Retina (tissue), 1 donor: ENCODE measurements at regions not wholly inside any gene's neighbourhood (a gene's known extent, or its start where the extent isn't known, plus 50 kb on each side); places are given as distances from the start of the nearest gene placed in this dataset.
A peak's percentile ranks its signal among the peaks of the same experiment; 100 is the strongest.

Experiments used
- DNase-seq: peaks from one replicate; pipeline ENCODE4 v3.0.0-alpha.2; 2016

GRCh38 chr10:10520491-10521385, 496.9 kb upstream of the CELF2 start:
- DNase-seq: peak; percentile 59

- DNase-seq: no peak
These were observed 490.8 kb upstream of the CELF2 start for GRCh38 chr10:10526846-10527245.

- no peak for DNase-seq
These were observed 489.7 kb upstream of the CELF2 start for GRCh38 chr10:10527861-10528562.

- no peak for DNase-seq
These were observed 489.1 kb upstream of the CELF2 start for GRCh38 chr10:10528563-10528910.

GRCh38 chr10:10530313-10530712, 487.4 kb upstream of the CELF2 start:
- no peak for DNase-seq

- no peak for DNase-seq
These were observed 485.4 kb upstream of the CELF2 start for GRCh38 chr10:10532236-10532635.

GRCh38 chr10:10532826-10533225, 484.8 kb upstream of the CELF2 start:
- no peak for DNase-seq

- DNase-seq: no peak
These were observed 484.2 kb upstream of the CELF2 start for GRCh38 chr10:10533437-10533836.

GRCh38 chr10:10538326-10538725, 479.3 kb upstream of the CELF2 start:
- DNase-seq: no peak

- DNase-seq: no peak
These were observed 477.3 kb upstream of the CELF2 start for GRCh38 chr10:10540398-10540797.

GRCh38 chr10:10542477-10542876, 475.2 kb upstream of the CELF2 start:
- no peak for DNase-seq

- no peak for DNase-seq
These were observed 472.8 kb upstream of the CELF2 start for GRCh38 chr10:10544890-10545289.

GRCh38 chr10:10545771-10546170, 471.9 kb upstream of the CELF2 start:
- DNase-seq: no peak

- peak; percentile 47 for DNase-seq
These were observed 465.9 kb upstream of the CELF2 start for GRCh38 chr10:10551596-10552301.

- no peak for DNase-seq
These were observed 464.7 kb upstream of the CELF2 start for GRCh38 chr10:10552948-10553347.

GRCh38 chr10:10564081-10564794, 453.4 kb upstream of the CELF2 start:
- DNase-seq: peak; percentile 63

- no peak for DNase-seq
These were observed 440.7 kb upstream of the CELF2 start for GRCh38 chr10:10576937-10577336.

GRCh38 chr10:10579709-10580108, 438.0 kb upstream of the CELF2 start:
- no peak for DNase-seq

GRCh38 chr10:10584161-10584560, 433.5 kb upstream of the CELF2 start:
- DNase-seq: no peak

- no peak for DNase-seq
These were observed 429.8 kb upstream of the CELF2 start for GRCh38 chr10:10587744-10588393.

- no peak for DNase-seq
These were observed 427.9 kb upstream of the CELF2 start for GRCh38 chr10:10589540-10590303.
